ENCODE measurements at regions not wholly inside any gene's neighbourhood (a gene's known extent, or its start where the extent isn't known, plus 50 kb on each side); places are given as distances from the start of the nearest gene placed in this dataset.

- no peak for TF ChIP-seq CTCF (IDR thresholded peaks at IDR 0.05; ENCODE audit: low read depth, low read length, missing control alignments)
- no peak for DNase-seq (ENCODE audit: extremely low read depth, low read depth)
- H3K4me3 ChIP-seq (replicated peaks; ENCODE audit: low read depth, low read length), result no peak overlapping the region
Observed at GRCh38 chr12:105574056-105574715, 243.7 kb downstream of the C12orf75 start.

GRCh38 chr12:105575235-105575634 lies 244.7 kb downstream of the C12orf75 start:
- no peak overlapping the region for H3K4me3 ChIP-seq (replicated peaks; ENCODE audit: low read depth, low read length)
- no peak for TF ChIP-seq CTCF (IDR thresholded peaks at IDR 0.05; ENCODE audit: low read depth, low read length, missing control alignments)
- DNase-seq (ENCODE audit: extremely low read depth, low read depth), result no peak

- TF ChIP-seq CTCF (IDR thresholded peaks at IDR 0.05; ENCODE audit: low read depth, low read length, missing control alignments), result no peak
- H3K4me3 ChIP-seq (replicated peaks; ENCODE audit: low read depth, low read length), result no peak overlapping the region
- no peak for DNase-seq (ENCODE audit: extremely low read depth, low read depth)
Observed at GRCh38 chr12:105576261-105576660, 245.8 kb downstream of the C12orf75 start.

- no peak for TF ChIP-seq CTCF (IDR thresholded peaks at IDR 0.05; ENCODE audit: low read depth, low read length, missing control alignments)
- H3K4me3 ChIP-seq (replicated peaks; ENCODE audit: low read depth, low read length), result no peak overlapping the region
- DNase-seq (ENCODE audit: extremely low read depth, low read depth), result no peak
Observed at GRCh38 chr12:105580821-105581352, 250.4 kb downstream of the C12orf75 start.

- TF ChIP-seq CTCF (IDR thresholded peaks at IDR 0.05; ENCODE audit: low read depth, low read length, missing control alignments), result no peak
- H3K4me3 ChIP-seq (replicated peaks; ENCODE audit: low read depth, low read length), result no peak overlapping the region
- no peak for DNase-seq (ENCODE audit: extremely low read depth, low read depth)
Observed at GRCh38 chr12:105581420-105581819, 250.9 kb downstream of the C12orf75 start.

GRCh38 chr12:105585107-105585506 lies 254.6 kb downstream of the C12orf75 start:
- TF ChIP-seq CTCF (IDR thresholded peaks at IDR 0.05; ENCODE audit: low read depth, low read length, missing control alignments), result no peak
- no peak overlapping the region for H3K4me3 ChIP-seq (replicated peaks; ENCODE audit: low read depth, low read length)
- no peak for DNase-seq (ENCODE audit: extremely low read depth, low read depth)

- no peak overlapping the region for H3K4me3 ChIP-seq (replicated peaks; ENCODE audit: low read depth, low read length)
- TF ChIP-seq CTCF (IDR thresholded peaks at IDR 0.05; ENCODE audit: low read depth, low read length, missing control alignments), result no peak
- no peak for DNase-seq (ENCODE audit: extremely low read depth, low read depth)
Observed at GRCh38 chr12:105587237-105587636, 256.7 kb downstream of the C12orf75 start.
